ENCODE measurements at regions not wholly inside any gene's neighbourhood (a gene's known extent, or its start where the extent isn't known, plus 50 kb on each side); places are given as distances from the start of the nearest gene placed in this dataset.

DNA sequence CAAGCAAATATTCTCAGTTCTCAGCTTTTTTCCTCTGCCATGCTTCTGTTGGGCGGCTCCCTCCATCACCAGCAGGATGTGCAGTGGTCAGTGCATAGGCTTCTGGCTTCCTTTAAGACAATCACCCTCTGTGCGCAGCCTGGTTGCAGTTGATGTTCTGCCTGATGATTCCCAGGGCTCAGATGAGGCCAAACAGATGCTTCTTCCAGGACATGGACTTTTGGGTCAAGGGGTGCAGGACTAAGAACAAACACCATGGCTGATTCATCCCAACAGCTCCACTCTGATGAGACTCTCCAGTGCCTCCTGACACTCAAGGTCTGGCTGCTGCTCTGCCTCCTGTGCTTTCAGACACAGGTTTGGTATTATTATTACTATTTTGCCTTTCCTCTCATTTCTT is 554.8 kb upstream of the CDH4 start:
- DNase-seq: no peak

DNA sequence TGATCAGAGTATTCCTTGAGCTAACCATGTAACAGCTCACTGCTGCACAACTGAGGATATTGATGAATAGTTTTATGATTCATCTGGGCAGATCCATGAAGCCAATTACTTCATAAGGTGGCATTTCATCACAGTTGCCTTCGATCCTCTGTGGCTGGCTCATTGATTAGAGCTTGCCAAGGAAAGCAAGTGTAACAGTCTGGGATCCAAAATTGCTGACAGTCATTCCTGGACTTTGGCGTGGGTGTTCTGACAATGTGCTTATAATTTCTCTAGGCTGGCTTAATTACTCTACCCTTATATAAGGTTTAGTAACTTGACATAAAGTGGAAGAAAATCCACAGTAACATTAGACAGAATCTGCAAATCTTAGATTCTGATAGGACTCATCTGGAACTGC is 551.3 kb upstream of the CDH4 start:
- DNase-seq: no peak

DNA sequence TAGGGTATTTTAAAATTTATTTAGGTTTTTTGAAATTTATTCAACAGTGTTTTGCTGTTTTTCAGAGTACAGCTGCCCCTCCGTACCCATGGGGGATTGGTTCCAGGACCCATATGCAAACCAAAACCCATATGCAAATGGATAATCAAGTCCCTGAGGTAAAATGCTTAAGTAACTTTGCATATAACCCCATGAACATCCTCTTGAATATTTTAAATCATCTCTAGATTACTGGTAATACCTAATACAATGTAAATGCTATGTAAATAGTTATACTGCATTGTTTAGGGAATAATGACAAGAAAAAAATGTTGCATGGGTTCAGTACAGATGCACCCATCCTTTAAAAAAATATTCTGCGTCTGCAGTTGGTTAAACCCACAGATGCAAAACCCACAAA is 547.9 kb upstream of the CDH4 start:
- no peak for DNase-seq

DNA sequence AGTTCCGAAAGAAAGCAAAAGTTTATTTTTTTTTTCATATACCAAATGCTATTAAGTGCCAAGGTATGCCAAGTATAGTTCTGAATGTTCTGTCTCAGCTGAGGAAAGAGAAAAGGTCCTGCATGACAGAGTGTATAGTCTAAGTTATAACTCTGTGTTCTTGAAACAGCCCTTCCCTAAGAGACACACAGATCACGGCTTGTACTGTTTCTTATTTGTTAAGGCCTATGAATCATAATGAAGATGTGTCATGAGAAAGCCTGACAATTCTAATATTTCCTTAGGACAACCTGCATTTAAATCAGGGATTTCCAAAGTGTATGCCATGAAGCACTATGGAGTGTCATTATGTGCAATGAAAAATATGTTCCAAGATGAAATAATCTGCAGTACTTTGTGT is 538.7 kb upstream of the CDH4 start:
- no peak for DNase-seq

DNA sequence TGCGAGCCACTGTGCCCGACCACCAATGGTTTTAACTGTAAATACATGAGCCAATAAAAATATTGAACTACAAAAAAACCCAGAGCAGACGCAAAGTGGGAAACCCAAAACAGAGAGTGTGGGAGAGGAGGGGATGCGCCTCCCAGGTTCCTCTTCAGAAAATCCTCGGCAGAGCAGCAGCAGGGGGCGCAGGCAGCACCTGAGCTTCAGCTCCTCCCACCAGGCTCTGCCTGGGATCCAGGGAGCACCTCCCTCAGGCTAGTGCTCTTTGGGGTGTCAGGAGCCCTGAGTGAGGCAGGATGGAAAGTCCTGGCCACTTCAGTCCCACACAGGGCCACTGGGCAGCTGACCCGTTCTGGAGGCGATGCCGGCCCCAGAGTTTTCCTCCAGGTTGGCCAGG is 536.9 kb upstream of the CDH4 start:
- DNase-seq: no peak

DNA sequence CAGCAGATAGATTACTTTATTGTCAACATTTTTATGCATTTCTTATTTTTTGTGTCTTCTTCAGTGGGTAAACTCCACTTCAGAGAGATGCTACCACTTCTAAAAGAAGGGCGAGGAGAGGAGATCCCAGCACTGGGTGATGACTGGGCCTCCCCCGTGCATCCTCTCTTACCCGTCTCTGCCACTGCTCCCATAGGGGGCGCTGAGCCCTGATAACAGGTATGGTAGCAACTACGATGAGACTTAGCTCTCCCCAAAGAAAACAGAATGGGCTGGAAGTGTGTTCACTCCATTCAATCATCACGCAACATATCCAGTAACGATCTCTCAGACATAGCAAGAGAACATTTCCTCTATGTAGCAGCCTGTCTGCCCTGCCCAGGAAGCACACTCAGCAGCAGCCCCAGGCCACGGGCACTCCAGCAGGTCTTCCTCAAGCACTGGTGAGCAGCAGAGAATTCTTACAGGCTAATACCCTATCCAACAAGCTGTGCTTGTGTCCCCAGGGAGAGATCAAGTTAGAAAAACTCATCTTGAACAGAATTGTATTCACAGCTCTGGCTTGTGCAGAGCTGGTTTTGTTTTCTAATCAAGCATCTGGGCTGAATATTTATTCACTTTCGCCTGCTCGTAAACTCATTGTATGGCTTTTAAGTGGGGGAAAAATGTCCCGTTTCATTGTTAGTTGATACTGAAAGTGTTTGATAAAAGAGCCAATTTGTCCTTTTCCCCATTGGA is 533.1 kb upstream of the CDH4 start:
- no peak for DNase-seq

DNA sequence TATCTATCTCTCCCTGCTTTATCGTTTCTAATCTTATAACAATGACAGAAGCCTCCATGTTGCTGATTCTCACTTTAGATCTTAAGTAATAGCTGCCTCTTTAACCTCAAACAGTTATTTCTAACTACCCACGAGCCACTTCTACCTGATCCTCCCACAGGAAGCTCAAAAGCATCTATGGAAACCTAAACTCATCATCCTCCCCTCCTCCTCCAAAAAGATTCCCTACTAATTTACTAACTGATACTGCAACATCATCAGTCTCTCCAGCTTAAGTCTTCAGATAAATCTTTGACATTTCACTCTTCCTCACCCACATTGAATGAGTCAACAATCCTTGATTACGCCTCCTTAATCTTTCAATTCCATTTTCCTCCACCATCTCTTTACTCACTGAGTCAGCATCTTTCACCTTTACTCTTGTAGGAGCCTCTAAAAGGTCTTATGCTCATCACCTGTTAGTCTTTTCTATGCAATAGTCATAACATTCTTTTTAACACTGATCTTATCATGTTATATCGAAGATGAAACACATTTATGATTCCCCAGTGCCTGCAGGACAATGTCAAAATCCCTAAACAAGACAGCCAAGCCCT is 526.7 kb upstream of the CDH4 start:
- no peak for DNase-seq

DNA sequence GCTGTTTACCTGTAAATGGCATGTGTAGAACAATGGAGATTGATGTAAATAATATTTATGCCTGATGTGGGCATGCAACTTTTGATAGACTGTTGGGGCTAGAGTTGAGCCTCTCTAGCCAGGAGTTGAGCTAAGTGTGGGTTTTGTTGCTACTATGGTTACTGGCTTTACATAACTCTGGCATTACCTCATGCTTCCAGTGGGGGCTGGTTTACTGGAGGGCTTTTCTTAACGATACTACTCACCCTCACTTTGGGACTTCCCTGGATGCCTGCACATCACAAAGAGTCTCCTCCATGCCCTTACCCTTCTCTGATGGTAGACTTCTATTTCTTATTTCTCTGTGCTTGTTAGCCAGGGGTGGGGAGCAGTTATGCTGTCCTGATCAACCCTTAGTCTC is 524.6 kb upstream of the CDH4 start:
- no peak for DNase-seq

DNA sequence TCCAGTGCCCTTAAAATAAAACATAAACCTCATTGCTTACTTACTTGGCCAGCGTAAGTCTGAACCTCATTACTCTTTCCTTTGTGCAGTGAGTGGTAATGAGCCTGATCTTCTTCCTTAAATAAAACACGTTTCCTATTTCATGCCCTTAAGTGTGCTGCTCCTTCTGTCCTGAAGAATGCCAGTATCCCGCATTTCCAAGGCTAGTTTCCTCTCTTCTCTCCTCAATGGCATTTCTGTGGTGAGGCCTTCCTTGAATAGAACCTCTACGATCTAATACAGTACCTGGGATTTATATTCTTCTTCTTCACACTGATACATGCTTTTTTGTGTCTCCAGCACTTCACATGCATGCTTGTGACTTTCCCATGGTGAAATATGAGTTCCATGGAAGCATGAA is 523.4 kb upstream of the CDH4 start:
- no peak for DNase-seq

DNA sequence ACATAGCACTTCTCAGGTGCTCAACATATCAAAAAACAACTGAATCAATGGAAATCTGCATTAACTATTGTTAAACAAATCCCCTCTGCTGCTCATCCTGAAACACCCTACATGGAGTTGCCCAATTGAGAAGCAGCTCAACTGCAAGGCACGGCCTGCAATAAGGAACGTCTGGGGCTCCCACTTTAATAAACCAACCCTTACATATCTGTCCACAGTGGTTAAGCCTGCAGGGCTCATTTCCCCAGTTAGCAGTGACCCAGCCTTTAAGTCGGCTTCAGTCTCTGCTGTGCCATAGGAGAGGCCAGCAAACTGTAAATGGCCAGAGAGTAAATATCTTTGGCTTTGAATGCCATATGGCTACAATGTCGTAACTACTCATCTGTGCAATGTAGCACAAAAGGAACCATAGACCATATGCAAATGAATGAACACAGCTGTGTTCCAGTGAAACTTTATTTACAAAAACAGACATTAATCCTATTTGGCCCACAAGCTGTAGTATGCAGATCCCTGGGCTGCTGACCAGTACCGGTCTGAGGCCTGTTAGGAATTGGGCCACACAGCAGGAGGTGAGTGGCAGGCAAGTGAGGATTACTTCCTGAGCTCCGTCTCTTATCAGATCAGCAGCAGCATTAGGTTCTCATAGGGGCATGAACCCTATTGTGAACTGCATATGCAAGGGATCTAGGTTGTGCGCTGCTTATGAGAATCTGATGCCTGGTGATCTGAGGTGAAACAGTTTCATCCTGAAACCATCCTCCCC is 522.7 kb upstream of the CDH4 start:
- DNase-seq: no peak

DNA sequence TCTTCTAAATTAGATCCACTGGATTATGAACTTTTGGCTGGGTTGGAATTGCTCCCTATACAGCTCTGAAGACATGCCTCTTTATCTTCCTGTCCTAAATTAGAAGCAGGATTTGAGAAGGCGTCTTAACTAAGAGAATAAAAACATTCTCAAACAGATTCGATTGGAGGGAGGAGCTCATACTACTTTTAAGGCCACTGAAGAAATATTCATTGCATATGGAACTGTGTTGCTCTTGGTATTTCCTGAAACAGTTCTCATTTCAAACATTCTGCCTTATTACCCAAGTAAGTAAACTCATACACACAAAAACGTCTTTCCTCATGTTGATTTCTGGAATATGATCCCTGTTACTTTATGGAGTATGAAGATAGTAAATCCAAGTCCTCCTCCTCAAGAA is 519.7 kb upstream of the CDH4 start:
- DNase-seq: no peak

DNA sequence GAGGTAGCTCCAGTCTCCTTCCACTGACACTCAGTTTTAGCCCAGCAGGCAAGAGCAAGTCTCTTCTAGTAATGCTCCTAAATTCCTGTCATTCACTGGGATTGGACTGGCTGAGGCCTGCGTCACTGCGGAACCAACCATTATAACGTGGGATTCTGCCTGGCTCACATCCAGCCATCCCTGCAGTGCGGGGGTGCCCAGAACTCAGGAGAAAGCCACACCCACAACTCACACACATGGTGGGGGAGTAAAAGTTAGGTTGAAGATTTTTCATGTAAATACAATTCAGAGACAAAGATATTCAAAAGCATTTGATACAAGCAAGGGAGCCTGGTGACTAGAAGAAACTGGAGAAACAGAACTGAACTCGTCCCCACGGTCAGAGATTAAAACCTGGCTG is 504.0 kb upstream of the CDH4 start:
- no peak for DNase-seq

DNA sequence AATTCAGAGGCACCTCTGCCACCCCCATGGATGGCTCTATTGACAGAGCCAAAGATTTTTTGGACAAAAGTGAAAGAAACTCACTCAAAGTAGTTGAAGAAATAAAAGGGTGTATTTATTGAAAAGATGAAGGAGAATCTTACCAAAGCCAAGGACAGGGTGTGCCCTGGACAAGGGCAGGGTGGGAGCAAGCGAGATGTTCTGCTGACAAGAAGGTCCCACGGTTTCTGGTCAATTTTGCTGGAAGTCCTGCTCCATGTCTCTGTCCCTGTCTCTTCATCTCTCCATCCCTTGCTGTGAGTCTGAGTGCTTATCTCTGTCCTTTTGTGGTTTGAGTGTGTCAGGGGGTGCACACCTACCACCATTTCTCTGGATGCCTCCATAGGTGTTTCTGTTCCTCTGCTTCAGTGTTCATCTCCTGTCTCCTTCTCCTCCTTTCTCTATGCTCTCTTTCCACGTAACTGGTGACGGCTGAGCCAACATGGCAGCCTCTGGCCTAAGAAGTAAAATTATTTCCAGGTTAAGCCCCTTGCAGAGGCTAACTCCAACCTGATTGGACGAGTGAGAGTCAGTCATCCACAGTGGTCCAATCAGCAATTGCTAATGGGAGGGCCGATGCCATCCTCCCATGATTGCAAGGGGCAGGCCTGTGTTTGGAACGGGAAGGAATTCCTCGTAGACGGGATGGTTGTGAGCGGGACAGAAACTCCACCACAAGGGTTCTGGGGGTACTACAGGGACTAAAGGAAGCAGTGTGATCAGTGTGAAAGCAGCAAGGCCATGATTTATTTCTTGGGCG is 502.1 kb upstream of the CDH4 start:
- no peak for DNase-seq

DNA sequence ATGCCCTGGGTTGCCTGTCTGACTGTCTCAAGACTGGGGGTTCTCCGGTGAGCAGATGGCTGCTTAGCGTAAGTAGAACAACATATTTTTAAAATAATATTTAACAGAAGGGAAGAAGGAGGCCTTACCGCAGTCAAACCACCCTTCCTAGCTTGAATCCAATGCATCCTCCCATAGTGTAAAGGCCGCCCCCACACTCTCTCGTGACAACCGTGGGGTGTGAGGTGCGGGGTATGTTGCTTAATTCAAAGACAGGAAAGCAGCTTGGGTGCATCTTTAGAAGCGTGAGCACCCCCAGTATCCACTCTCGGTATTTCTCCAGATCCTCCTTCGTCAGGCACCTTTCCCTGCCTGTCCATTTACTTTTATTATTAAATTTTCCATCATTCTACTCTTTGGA is 501.2 kb upstream of the CDH4 start:
- DNase-seq: no peak

DNA sequence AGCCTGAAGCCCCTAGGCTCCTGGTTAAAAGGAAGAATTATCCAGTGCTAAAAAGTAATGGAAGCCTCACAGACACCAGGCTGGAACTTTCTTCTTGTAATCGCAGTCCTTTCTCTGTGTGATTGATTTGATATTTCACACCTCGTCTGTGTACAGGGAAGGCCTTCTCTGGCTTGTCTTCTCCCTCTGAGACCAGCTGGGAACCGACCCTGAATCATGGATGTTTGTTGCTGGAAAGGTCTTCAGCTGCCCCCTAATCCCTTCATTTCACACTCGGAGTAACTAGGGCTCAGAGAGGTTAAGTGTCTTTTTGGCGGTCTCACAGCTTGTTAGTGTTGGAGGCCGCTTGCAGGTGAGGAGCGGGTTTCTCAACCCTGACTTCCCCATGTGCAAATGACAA is 500.2 kb upstream of the CDH4 start:
- no peak for DNase-seq

DNA sequence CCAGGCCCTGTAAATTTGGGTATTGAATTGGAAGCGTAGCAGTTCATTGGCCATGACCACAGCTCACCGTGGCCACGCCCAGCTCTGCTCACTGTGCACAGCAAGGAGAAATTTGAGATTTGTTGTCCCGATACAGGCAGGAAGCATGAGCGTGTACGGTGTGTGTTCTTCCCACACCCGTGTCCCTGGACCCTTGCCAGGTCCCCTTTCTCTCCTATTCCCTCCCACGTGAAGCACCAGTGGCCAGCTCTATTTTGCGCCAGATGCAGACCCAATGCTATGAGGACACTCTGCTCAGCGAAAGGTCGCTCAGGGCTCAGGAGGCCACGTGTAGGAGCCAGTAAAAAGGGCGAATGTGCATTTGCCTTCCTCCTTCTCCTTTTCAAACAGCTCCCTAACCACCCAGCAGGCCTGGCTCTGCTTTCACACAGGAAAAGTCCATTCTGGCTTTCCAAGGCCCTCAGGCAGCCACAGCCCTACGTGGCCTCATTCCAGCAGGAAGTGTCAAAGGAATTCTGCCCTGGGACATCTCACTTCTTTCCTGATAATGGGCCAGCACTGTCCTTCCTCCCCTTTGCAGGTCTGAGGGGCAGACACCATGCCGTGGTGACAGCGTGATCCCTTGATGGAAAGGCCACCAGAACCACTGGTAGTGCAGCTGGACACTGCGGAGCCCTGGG is 499.2 kb upstream of the CDH4 start:
- peak; percentile 17 for DNase-seq

DNA sequence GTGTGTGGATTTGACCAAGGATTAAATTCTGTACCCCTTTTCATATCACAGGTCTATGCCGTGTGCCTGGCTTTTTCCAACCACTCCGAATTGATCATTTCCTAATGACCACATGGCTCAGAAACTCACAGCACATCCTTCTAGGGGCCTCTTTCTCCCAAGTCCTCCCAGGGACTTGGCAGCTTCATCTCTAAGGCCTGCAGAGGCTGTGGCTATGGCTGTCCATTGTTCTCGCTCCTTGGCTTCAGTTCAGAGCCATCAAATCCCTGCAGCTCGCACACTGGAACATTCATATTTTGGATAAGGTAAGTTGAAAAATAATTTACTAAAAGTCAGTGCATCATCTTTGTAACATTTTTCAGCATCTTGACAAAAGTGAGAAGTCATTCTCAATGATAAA is 497.2 kb upstream of the CDH4 start:
- DNase-seq: no peak

DNA sequence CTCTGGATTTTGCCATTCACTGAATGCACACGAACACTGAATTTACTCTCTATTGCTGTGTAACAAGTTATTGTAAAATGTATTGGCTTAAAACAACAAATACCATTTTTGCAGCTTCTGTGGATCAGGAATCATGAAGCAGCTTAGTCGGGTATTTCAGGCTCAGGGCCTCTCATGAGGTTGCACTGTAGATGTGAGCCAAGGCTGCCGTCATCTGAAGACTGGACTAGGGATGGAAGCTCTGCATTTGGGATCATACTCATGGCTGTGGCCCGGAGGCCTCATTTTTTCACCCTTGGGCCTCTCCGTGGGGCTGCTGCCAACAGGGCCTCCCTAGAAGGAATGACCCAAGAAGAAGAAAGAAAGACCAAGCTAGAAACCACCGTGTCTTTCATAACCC is 492.4 kb upstream of the CDH4 start:
- DNase-seq: no peak

DNA sequence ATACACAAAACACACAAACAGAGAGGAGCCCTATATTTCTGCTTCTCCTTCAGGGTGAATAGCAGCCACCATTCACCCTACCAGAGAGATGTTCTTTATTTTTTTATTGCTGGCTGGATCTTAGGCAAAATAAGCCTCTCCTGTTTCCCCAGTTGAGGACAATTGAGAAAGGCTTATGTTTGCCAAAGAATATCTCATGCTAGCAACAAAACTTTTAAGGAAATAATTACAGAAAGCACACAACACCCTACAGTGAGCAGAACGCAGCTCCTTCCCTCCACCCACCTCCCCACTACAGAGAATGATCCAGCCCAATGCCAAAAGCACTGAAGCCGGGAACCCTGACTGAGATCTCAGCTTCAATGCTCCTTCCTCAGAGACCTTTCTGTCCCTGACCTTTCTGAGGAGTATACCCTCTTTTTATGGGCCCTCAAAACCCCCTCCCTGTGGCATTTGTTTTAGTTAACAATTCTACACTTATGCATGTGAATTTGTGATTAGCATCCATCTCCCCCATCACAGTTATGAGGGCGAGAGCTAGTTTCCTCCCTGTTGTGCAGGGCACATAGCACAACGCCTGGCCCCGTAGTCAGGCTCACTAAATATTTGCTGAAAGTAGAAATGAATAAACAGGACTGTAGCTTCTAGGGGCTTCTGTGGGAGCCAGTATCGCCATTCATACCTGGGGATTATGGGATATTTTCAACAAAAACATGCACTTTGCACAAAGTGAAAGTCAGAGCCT is 491.6 kb upstream of the CDH4 start:
- no peak for DNase-seq

DNA sequence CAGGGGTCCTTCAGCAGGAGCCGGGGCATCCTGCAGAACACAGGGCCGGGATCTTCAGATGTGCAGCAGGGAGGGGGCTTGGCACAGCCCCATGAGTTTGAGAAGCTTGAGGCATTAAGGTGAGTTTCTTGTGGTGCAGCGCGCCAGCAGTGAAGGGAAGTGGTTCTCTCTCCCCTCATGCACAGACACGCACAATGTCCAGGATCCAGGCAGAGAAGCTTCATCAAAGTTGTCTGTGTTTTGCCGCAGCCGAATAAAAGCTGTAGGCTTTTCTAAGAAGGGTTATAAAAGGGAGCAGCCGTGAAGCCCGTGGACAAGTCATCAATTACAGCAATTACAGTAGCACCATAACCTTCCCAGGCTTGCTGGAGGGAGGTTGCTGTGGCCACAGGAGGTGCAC is 491.0 kb upstream of the CDH4 start:
- DNase-seq: no peak

DNA sequence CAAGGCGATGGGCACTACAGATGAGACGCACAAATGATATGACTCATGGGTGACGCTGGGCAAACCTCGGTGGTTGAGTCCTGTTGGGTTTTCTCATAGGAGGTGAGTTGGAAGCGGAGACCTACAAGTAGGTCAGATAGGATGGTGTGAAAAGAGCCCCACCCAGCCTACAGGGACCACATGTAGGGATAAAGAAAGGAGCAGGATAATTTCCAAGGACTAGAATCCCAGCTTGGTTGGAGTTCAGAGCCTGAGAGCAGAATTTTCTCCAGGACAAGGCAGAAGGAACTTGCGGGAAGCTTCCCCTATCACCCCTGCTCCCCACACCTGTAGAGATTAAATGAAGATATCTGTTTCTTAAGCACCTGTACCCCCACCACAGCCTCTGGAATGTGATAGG is 489.7 kb upstream of the CDH4 start:
- no peak for DNase-seq

DNA sequence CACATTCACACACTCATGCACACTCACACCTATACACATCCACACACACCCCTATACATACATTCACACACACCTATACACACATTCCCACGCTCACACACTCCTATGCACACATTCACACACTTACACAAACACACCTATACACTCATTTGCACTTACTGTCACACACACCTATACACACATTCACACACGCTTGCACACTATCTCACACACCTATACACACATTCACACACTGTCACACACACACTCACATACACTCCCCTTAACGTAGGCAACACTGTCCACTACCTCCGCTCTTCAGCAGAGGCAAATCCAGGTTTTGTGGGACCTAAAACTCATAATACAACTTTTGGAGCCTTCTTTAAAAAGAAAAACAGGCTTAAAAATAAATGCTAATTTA is 487.7 kb upstream of the CDH4 start:
- DNase-seq: no peak

Measured in right kidney (tissue), 1 donor.